ENCODE measurements at regions not wholly inside any gene's neighbourhood (a gene's known extent, or its start where the extent isn't known, plus 50 kb on each side); places are given as distances from the start of the nearest gene placed in this dataset.

GRCh38 chr5:165327631-165328030, 1822.2 kb downstream of the MAT2B start:
- 69 to 72% methylated on average over 2 of the region's 2 CpGs for WGBS, 2 experiments (ENCODE audit: low coverage in 1 of 2, low lambda C conversion rate in 2 of 2, missing lambda C conversion rate in 2 of 2)
- Histone ChIP-seq H3K27me3 (replicated peaks; ENCODE audit: insufficient read depth) (no peaks in the 10 kb centered on the region), H3K9ac (no peak overlapping the region), H3K4me3 (no peak overlapping the region), H3F3A (ENCODE audit: insufficient read depth) (no peaks in the 10 kb centered on the region), H2AFZ (no peak overlapping the region), H4K20me1 (ENCODE audit: insufficient read depth) (no peaks in the 10 kb centered on the region), H3K9me2 (ENCODE audit: insufficient read depth) (no peaks in the 10 kb centered on the region), H3K79me2 (ENCODE audit: insufficient read depth) (no peaks in the 10 kb centered on the region), H3K4me1 (ENCODE audit: insufficient read depth) (no peaks in the 10 kb centered on the region), H3K36me3 (ENCODE audit: low read depth) (no peaks in the 10 kb centered on the region), H3K27ac (no peak overlapping the region), H3K9me3 (ENCODE audit: low read depth) (no peaks in the 10 kb centered on the region), H3K4me2 (ENCODE audit: unreplicated experiment) (no peak overlapping the region)
- no peak for DNase-seq
- TF ChIP-seq EZH2phosphoT487 (IDR thresholded peaks at IDR 0.05; ENCODE audit: insufficient read depth, low read depth) (no peak), EZH2 (IDR thresholded peaks at IDR 0.05; ENCODE audit: insufficient read depth, poor library complexity, severe bottlenecking) (no peak)
- in situ Hi-C loops (cut with MboI): no loop called here

DNA sequence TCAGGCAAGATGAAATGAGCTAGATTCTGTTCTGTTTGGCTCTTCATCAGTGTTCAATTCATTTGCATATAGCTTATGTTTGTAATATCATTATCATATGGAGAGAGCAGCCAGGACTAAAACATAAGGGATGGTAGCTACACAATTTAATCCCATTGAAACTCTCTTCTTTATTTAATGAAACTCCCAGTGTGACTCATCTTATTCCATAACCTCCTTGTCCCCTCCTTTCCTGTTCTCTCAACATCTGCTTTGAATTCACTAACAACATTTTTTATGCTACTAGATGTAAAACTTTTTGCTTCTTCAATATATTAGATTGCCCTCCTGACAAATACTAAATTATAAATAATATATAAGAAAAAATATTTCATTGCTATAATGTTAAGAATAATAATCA, 1823.4 kb downstream of the MAT2B start:
- in situ Hi-C loops (cut with MboI): no loop called here
- H3K4me3 ChIP-seq: no peak overlapping the region
- no peak overlapping the region for H3K27ac ChIP-seq
- H3K36me3 ChIP-seq (ENCODE audit: low read depth): no peaks in the 10 kb centered on the region
- no peak overlapping the region for H3K9ac ChIP-seq
- DNase-seq: no peak
- no peaks in the 10 kb centered on the region for H3K9me2 ChIP-seq (ENCODE audit: insufficient read depth)
- no peaks in the 10 kb centered on the region for H3K27me3 ChIP-seq (replicated peaks; ENCODE audit: insufficient read depth)
- no peaks in the 10 kb centered on the region for H3F3A ChIP-seq (ENCODE audit: insufficient read depth)
- H3K79me2 ChIP-seq (ENCODE audit: insufficient read depth): no peaks in the 10 kb centered on the region
- H3K4me1 ChIP-seq (ENCODE audit: insufficient read depth): no peaks in the 10 kb centered on the region
- H2AFZ ChIP-seq: no peak overlapping the region
- no peak overlapping the region for H3K4me2 ChIP-seq (ENCODE audit: unreplicated experiment)
- H3K9me3 ChIP-seq (ENCODE audit: low read depth): no peaks in the 10 kb centered on the region
- H4K20me1 ChIP-seq (ENCODE audit: insufficient read depth): no peaks in the 10 kb centered on the region
- TF ChIP-seq EZH2 (IDR thresholded peaks at IDR 0.05; ENCODE audit: insufficient read depth, poor library complexity, severe bottlenecking): no peak
- TF ChIP-seq EZH2phosphoT487 (IDR thresholded peaks at IDR 0.05; ENCODE audit: insufficient read depth, low read depth): no peak

DNA sequence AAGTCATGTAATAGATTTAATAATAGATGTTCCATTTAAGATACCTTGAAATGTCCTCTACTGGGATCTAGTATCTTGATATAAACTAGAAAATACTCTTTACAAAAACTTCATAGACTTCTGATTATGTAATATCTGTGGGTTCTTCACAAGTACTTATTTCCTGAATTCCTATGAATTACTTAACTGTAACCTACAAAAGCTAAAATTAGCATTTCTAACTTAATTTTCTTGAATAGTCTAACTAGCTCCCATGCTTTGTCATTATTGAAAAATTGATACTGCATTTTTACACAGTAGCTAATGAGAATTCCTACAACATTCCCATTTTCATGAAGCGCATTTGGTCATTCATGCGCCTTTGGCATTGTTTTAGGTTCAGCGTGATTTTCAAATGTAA, 1828.2 kb downstream of the MAT2B start:
- Histone ChIP-seq H3K4me2 (ENCODE audit: unreplicated experiment) (no peak overlapping the region), H3K4me3 (no peak overlapping the region), H4K20me1 (ENCODE audit: insufficient read depth) (no peaks in the 10 kb centered on the region), H3K9me2 (ENCODE audit: insufficient read depth) (no peaks in the 10 kb centered on the region), H3K36me3 (ENCODE audit: low read depth) (no peaks in the 10 kb centered on the region), H3K9ac (no peak overlapping the region), H2AFZ (no peak overlapping the region), H3K9me3 (ENCODE audit: low read depth) (no peaks in the 10 kb centered on the region), H3K27me3 (replicated peaks; ENCODE audit: insufficient read depth) (no peaks in the 10 kb centered on the region), H3F3A (ENCODE audit: insufficient read depth) (no peaks in the 10 kb centered on the region), H3K79me2 (ENCODE audit: insufficient read depth) (no peaks in the 10 kb centered on the region), H3K4me1 (ENCODE audit: insufficient read depth) (no peaks in the 10 kb centered on the region), H3K27ac (no peak overlapping the region)
- DNase-seq: no peak
- TF ChIP-seq EZH2 (IDR thresholded peaks at IDR 0.05; ENCODE audit: insufficient read depth, poor library complexity, severe bottlenecking): no peak
- 67 to 77% methylated on average over 3 of the region's 3 CpGs for WGBS, 2 experiments (ENCODE audit: low coverage in 1 of 2, low lambda C conversion rate in 2 of 2, missing lambda C conversion rate in 2 of 2)
- in situ Hi-C loops (cut with MboI): no loop called here

DNA sequence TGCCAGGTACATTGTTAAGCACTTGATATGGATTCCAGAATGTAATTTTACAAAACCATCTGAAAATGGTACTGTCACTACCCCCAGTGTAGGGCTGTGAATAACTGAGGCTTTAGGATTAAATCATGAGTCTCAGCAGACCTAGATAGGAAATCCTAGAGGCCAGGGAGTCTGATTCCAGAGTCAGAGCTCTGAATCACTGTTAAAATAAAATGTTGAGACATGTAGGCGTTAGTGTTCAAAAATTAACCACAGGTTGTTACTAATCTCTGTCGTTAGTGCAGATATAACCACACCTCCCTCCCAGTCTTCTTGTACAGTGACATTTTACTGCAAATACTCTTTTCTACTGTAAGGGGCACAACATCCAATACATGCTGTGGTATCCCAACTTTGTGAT, 1828.8 kb downstream of the MAT2B start:
- H2AFZ ChIP-seq: no peak overlapping the region
- no peaks in the 10 kb centered on the region for H3K9me3 ChIP-seq (ENCODE audit: low read depth)
- in situ Hi-C loops (cut with MboI): no loop called here
- H3K4me2 ChIP-seq (ENCODE audit: unreplicated experiment): no peak overlapping the region
- no peak for TF ChIP-seq EZH2 (IDR thresholded peaks at IDR 0.05; ENCODE audit: insufficient read depth, poor library complexity, severe bottlenecking)
- TF ChIP-seq EZH2phosphoT487 (IDR thresholded peaks at IDR 0.05; ENCODE audit: insufficient read depth, low read depth): no peak
- no peaks in the 10 kb centered on the region for H3K9me2 ChIP-seq (ENCODE audit: insufficient read depth)
- DNase-seq: no peak
- no peaks in the 10 kb centered on the region for H3K79me2 ChIP-seq (ENCODE audit: insufficient read depth)
- H3K4me3 ChIP-seq: no peak overlapping the region
- no peak overlapping the region for H3K27ac ChIP-seq
- H4K20me1 ChIP-seq (ENCODE audit: insufficient read depth): no peaks in the 10 kb centered on the region
- H3K9ac ChIP-seq: no peak overlapping the region
- H3K4me1 ChIP-seq (ENCODE audit: insufficient read depth): no peaks in the 10 kb centered on the region
- no peaks in the 10 kb centered on the region for H3K27me3 ChIP-seq (replicated peaks; ENCODE audit: insufficient read depth)
- H3K36me3 ChIP-seq (ENCODE audit: low read depth): no peaks in the 10 kb centered on the region
- WGBS, 2 experiments (ENCODE audit: low coverage in 1 of 2, low lambda C conversion rate in 2 of 2, missing lambda C conversion rate in 2 of 2): 5 to 28% methylated on average over 2 of the region's 2 CpGs
- H3F3A ChIP-seq (ENCODE audit: insufficient read depth): no peaks in the 10 kb centered on the region

GRCh38 chr5:165349735-165350134, 1844.3 kb downstream of the MAT2B start:
- no peaks in the 10 kb centered on the region for H3K36me3 ChIP-seq (ENCODE audit: low read depth)
- H3K27ac ChIP-seq: no peak overlapping the region
- no peak for DNase-seq
- no peak overlapping the region for H3K4me3 ChIP-seq
- no peak overlapping the region for H3K4me2 ChIP-seq (ENCODE audit: unreplicated experiment)
- H4K20me1 ChIP-seq (ENCODE audit: insufficient read depth): no peaks in the 10 kb centered on the region
- no peaks in the 10 kb centered on the region for H3K27me3 ChIP-seq (replicated peaks; ENCODE audit: insufficient read depth)
- H3K9me3 ChIP-seq (ENCODE audit: low read depth): no peaks in the 10 kb centered on the region
- TF ChIP-seq EZH2 (IDR thresholded peaks at IDR 0.05; ENCODE audit: insufficient read depth, poor library complexity, severe bottlenecking) (no peak), EZH2phosphoT487 (IDR thresholded peaks at IDR 0.05; ENCODE audit: insufficient read depth, low read depth) (no peak)
- H3K9ac ChIP-seq: no peak overlapping the region
- H3K79me2 ChIP-seq (ENCODE audit: insufficient read depth): no peaks in the 10 kb centered on the region
- WGBS, 2 experiments (ENCODE audit: low coverage in 1 of 2, low lambda C conversion rate in 2 of 2, missing lambda C conversion rate in 2 of 2): 14 to 18% methylated on average over 1 of the region's 1 CpG
- no peaks in the 10 kb centered on the region; the same call in 1 of the 2 replicates for H3K9me2 ChIP-seq (ENCODE audit: insufficient read depth)
- H2AFZ ChIP-seq: no peak overlapping the region
- H3F3A ChIP-seq (ENCODE audit: insufficient read depth): no peaks in the 10 kb centered on the region
- H3K4me1 ChIP-seq (ENCODE audit: insufficient read depth): no peaks in the 10 kb centered on the region
- in situ Hi-C loops (cut with MboI): no loop called here
